RWPE1 (cell line): ENCODE measurements at regions not wholly inside any gene's neighbourhood (a gene's known extent, or its start where the extent isn't known, plus 50 kb on each side); places are given as distances from the start of the nearest gene placed in this dataset.

ENCODE experiments used
- CTCF ChIA-PET: fragments of 350-600 bp; sonication (Branson Sonifier 250); formaldehyde crosslinking; extraction: SDS; loops from one replicate; lab custom pipeline; 2021; lab: Yijun Ruan, JAX
- POLR2A ChIA-PET: fragments of 400-600 bp; formaldehyde crosslinking; extraction: SDS; loops from one replicate; lab custom pipeline; 2020; ENCODE audit warnings: antibody characterized with exemption; ENCODE audit not compliant: low non-redundant PET; lab: Yijun Ruan, JAX
- DNase-seq: peaks from one replicate; pipeline ENCODE4 v3.0.0; 2012; ENCODE audit warnings: low spot score
- H3K27ac ChIP-seq: fragments of 450-650 bp; 2 replicates; pipeline ENCODE4 v1.5.1; 2017
- CTCF ChIP-seq: fragments of 450-650 bp; conservative IDR thresholded peaks from 2 replicates; pipeline ENCODE4 v1.5.1; 2017; ENCODE audit warnings: low read depth, mild to moderate bottlenecking

GRCh38 chr12:25903603-25904245 lies 54.8 kb upstream of the RASSF8 start:
- H3K27ac ChIP-seq: no peak overlapping the region
- no peak for TF ChIP-seq CTCF
- DNase-seq: no peak
- POLR2A ChIA-PET: no interaction called here
- CTCF ChIA-PET: interaction anchor here (0.6 to 1.0 kb wide), 2 partner anchors 11 to 125 kb away, joined by 3 read pairs; no protein-coding TSS in a partner anchor

GRCh38 chr12:25904442-25904841 lies 54.0 kb upstream of the RASSF8 start:
- no peak for TF ChIP-seq CTCF
- ChIA-PET CTCF (interaction anchor here (0.6 kb wide), 1 partner anchor 245 kb away, joined by 4 read pairs; no protein-coding TSS in a partner anchor), POLR2A (no interaction called here)
- H3K27ac ChIP-seq: no peak overlapping the region
- no peak for DNase-seq

GRCh38 chr12:25906651-25907340 lies 51.7 kb upstream of the RASSF8 start:
- ChIA-PET CTCF (no interaction called here), POLR2A (no interaction called here)
- no peak overlapping the region for H3K27ac ChIP-seq
- DNase-seq: no peak
- no peak for TF ChIP-seq CTCF
